HCT116 (cell line): ENCODE measurements at regions not wholly inside any gene's neighbourhood (a gene's known extent, or its start where the extent isn't known, plus 50 kb on each side); places are given as distances from the start of the nearest gene placed in this dataset.

ENCODE experiments used
- ATAC-seq: fragments of 200-7000 bp; cut with Tn5 transposase; 2 replicates; pipeline ENCODE4 v1.9.1; 2020; ENCODE audit warnings: mild to moderate bottlenecking, moderate library complexity
- BruUV-seq: library from RNA; stranded (reverse); fragments of 400-500 nt; replicated peaks from 2 replicates; lab custom pipeline; 2021; lab: Mats Ljungman, UMichigan
- CTCF ChIA-PET: fragments of 300-600 bp; sonication (Branson Sonifier 250); formaldehyde crosslinking; loops from one replicate; lab custom pipeline; 2021; ENCODE audit warnings: antibody characterized with exemption; lab: Charles Lee
- POLR2A ChIA-PET: fragments of 300-600, 350-600 bp; sonication (Branson Sonifier 250); formaldehyde crosslinking; loops from one replicate; lab custom pipeline; 2021; ENCODE audit warnings: antibody characterized with exemption; lab: Charles Lee
- RAD21 ChIA-PET, 2 experiments: fragments of 300-600 bp; sonication (Branson Sonifier 250); formaldehyde crosslinking; loops; one replicate each; lab custom pipeline; 2023; ENCODE audit warnings: low total read pairs in 2 of 2; ENCODE audit not compliant: uncharacterized antibody in 2 of 2, unreplicated experiment in 2 of 2, low non-redundant PET in 1 of 2; lab: Charles Lee
- DNase-seq: peaks from one replicate; pipeline ENCODE4 v3.0.0-alpha.2; 2010; ENCODE audit warnings: low read depth, low spot score
- H2AFZ ChIP-seq: fragments of 200-600 bp; shearing (Covaris generic), sonication (generic); 2 replicates; pipeline ENCODE4 v1.6.1; 2017; ENCODE audit warnings: low read depth, mixed run types, mixed read lengths, antibody characterized with exemption, low read length; ENCODE audit not compliant: poor library complexity, severe bottlenecking
- H3K27ac ChIP-seq: 2 replicates; pipeline ENCODE4 v1.5.1; 2012; ENCODE audit warnings: low read depth, low read length
- H3K27me3 ChIP-seq: fragments of 200-600 bp; sonication (generic); 2 replicates; pipeline ENCODE4 v1.6.1; 2016; ENCODE audit warnings: mixed run types, low read length, mixed read lengths; ENCODE audit not compliant: insufficient read depth
- H3K36me3 ChIP-seq, 2 experiments: fragments of 200-500 bp in 1 of 2; fragments of 200-600 bp in 1 of 2; sonication (Bioruptor generic) in 1 of 2; sonication (generic) in 1 of 2; 2 replicates each; pipeline versions ENCODE4 v1.5.1 to v1.6.1; 2014 to 2016; ENCODE audit warnings: low read length in 2 of 2, inconsistent platforms in 1 of 2, mixed read lengths in 1 of 2, mixed run types in 1 of 2; ENCODE audit not compliant: insufficient read depth in 2 of 2, control insufficient read depth in 1 of 2
- H3K4me1 ChIP-seq, 2 experiments: fragments of 200-600 bp in 1 of 2; sonication (generic) in 1 of 2; 2 replicates each; pipeline versions ENCODE4 v1.5.1 to v1.6.1; 2012 to 2017; ENCODE audit warnings: low read length in 2 of 2, inconsistent platforms in 1 of 2, mild to moderate bottlenecking in 1 of 2, mixed read lengths in 1 of 2, mixed run types in 1 of 2, moderate library complexity in 1 of 2; ENCODE audit not compliant: insufficient read depth in 2 of 2, control insufficient read depth in 1 of 2
- H3K4me2 ChIP-seq: fragments of 200-600 bp; sonication (generic); 2 replicates; pipeline ENCODE4 v1.6.1; 2017; ENCODE audit warnings: mixed run types, low read length, mixed read lengths
- H3K4me3 ChIP-seq, 2 experiments: fragments of 200-600 bp in 1 of 2; sonication (generic) in 1 of 2; replicated peaks in 1 of 2; 2 replicates each; pipeline ENCODE4 v1.5.1; 2011 to 2016; ENCODE audit warnings: low read length in 2 of 2, control low read depth in 1 of 2, low read depth in 1 of 2, mild to moderate bottlenecking in 1 of 2, mixed read lengths in 1 of 2, mixed run types in 1 of 2
- H3K79me2 ChIP-seq: fragments of 200-600 bp; sonication (generic); 2 replicates; pipeline ENCODE4 v1.6.1; 2017; ENCODE audit warnings: mild to moderate bottlenecking, mixed run types, low read length, moderate library complexity, mixed read lengths; ENCODE audit not compliant: insufficient read depth
- H3K9ac ChIP-seq: fragments of 200-600 bp; sonication (generic); 2 replicates; pipeline ENCODE4 v1.6.1; 2016; ENCODE audit warnings: low read length, mixed read lengths
- H3K9me2 ChIP-seq: fragments of 200-600 bp; sonication (generic), shearing (Covaris generic); 2 replicates; pipeline ENCODE4 v1.6.1; 2017; ENCODE audit warnings: mixed run types, mild to moderate bottlenecking, moderate library complexity; ENCODE audit not compliant: insufficient read depth
- H3K9me3 ChIP-seq, 2 experiments: fragments of 200-500 bp in 1 of 2; fragments of 200-600 bp in 1 of 2; sonication (Bioruptor generic) in 1 of 2; sonication (generic) in 1 of 2; 2 replicates each; pipeline ENCODE4 v1.6.1; 2014 to 2017; ENCODE audit warnings: low read length in 2 of 2, mixed read lengths in 2 of 2, inconsistent platforms in 1 of 2, low read depth in 1 of 2, mild to moderate bottlenecking in 1 of 2, mixed run types in 1 of 2, moderate library complexity in 1 of 2; ENCODE audit not compliant: control insufficient read depth in 1 of 2, insufficient read depth in 1 of 2
- H4K20me1 ChIP-seq: fragments of 200-600 bp; sonication (generic), shearing (Covaris generic); 2 replicates; pipeline ENCODE4 v1.6.1; 2017; ENCODE audit warnings: mixed run types, mild to moderate bottlenecking, moderate library complexity; ENCODE audit not compliant: insufficient read depth
- ATF3 ChIP-seq: IDR thresholded peaks from 2 replicates; pipeline ENCODE4 v1.6.1; 2012
- CEBPB ChIP-seq: IDR thresholded peaks from 2 replicates; pipeline ENCODE4 v1.6.1; 2012; ENCODE audit warnings: low read depth
- CTCF ChIP-seq, 3 experiments: fragments of 200-600 bp in 1 of 3; sonication (generic) in 1 of 3; IDR thresholded peaks in 2 of 3; conservative IDR thresholded peaks in 1 of 3; 2 replicates each; pipeline ENCODE4 v1.5.1; 2012 to 2017; ENCODE audit warnings: low read depth in 2 of 3, low read length in 2 of 3, antibody characterized with exemption in 1 of 3, borderline replicate concordance in 1 of 3, control low read depth in 1 of 3, mild to moderate bottlenecking in 1 of 3, mixed read lengths in 1 of 3, mixed run types in 1 of 3, moderate library complexity in 1 of 3; ENCODE audit not compliant: insufficient read depth in 1 of 3
- EGR1 ChIP-seq: IDR thresholded peaks from 2 replicates; pipeline ENCODE4 v1.6.1; 2012; ENCODE audit warnings: low read depth
- ELF1 ChIP-seq: IDR thresholded peaks from 2 replicates; pipeline ENCODE4 v1.6.1; 2012; ENCODE audit warnings: low read depth, borderline replicate concordance
- EZH2 ChIP-seq: fragments of 200-600 bp; sonication (generic); IDR thresholded peaks from 2 replicates; pipeline ENCODE4 v1.6.1; 2017; ENCODE audit warnings: antibody characterized with exemption, mixed run types
- EZH2phosphoT487 ChIP-seq: fragments of 200-600 bp; IDR thresholded peaks from 2 replicates; pipeline ENCODE4 v1.6.1; 2018; ENCODE audit warnings: antibody characterized with exemption, borderline replicate concordance
- FOSL1 ChIP-seq: IDR thresholded peaks from 2 replicates; pipeline ENCODE4 v1.6.1; 2012; ENCODE audit warnings: low read depth
- JUND ChIP-seq: IDR thresholded peaks from 2 replicates; pipeline ENCODE4 v1.6.1; 2012
- MAX ChIP-seq: IDR thresholded peaks from 2 replicates; pipeline ENCODE4 v1.6.1; 2012
- POLR2A ChIP-seq: IDR thresholded peaks from 2 replicates; pipeline ENCODE4 v1.7.0; 2011; ENCODE audit warnings: borderline replicate concordance; ENCODE audit not compliant: insufficient read depth, insufficient read length; ENCODE audit errors: extremely low read depth
- POLR2AphosphoS5 ChIP-seq: IDR thresholded peaks from 2 replicates; pipeline ENCODE4 v1.6.1; 2011; ENCODE audit warnings: mild to moderate bottlenecking, low read depth, low read length, moderate library complexity
- RAD21 ChIP-seq: IDR thresholded peaks from 2 replicates; pipeline ENCODE4 v1.6.1; 2012; ENCODE audit warnings: low read depth, mild to moderate bottlenecking
- REST ChIP-seq: IDR thresholded peaks from 2 replicates; pipeline ENCODE4 v1.6.1; 2012; ENCODE audit warnings: low read depth
- SIN3A ChIP-seq: IDR thresholded peaks from 2 replicates; pipeline ENCODE4 v1.6.1; 2012; ENCODE audit warnings: low read depth
- SP1 ChIP-seq: IDR thresholded peaks from 2 replicates; pipeline ENCODE4 v1.6.1; 2012; ENCODE audit warnings: low read depth
- SRF ChIP-seq: IDR thresholded peaks from 2 replicates; pipeline ENCODE4 v1.6.1; 2012; ENCODE audit warnings: low read depth
- ZFX ChIP-seq: fragments of 450-650 bp; IDR thresholded peaks from 2 replicates; pipeline ENCODE4 v1.6.1; 2017
- ZNF274 ChIP-seq: fragments of 200-500 bp; sonication (Bioruptor generic); IDR thresholded peaks from 2 replicates; pipeline ENCODE4 v1.6.1; 2014; ENCODE audit warnings: mild to moderate bottlenecking, low read depth, low read length, inconsistent platforms
- intact Hi-C: fragments of 100-400 bp; cut with micrococcal nuclease; formaldehyde crosslinking; loops from 2 replicates; pipeline ENCODE4 v1.10.0; 2022

GRCh38 chr16:63904182-63904581 is 1217.7 kb downstream of the CDH11 start:
- H3K9me3 ChIP-seq, result peaks cover 10 to 28% of the 10 kb centered on the region in 2 experiments; a peak in 2 of 4 replicates
- H4K20me1 ChIP-seq, result no peaks in the 10 kb centered on the region
- TF ChIP-seq SIN3A, result no peak
- TF ChIP-seq RAD21, result no peak
- no peak for TF ChIP-seq SRF
- no peak for TF ChIP-seq ATF3
- no peak for TF ChIP-seq JUND
- TF ChIP-seq EGR1, result no peak
- no peak for TF ChIP-seq ZFX
- no peak for TF ChIP-seq POLR2AphosphoS5
- TF ChIP-seq SP1, result no peak
- no peak for TF ChIP-seq ZNF274
- TF ChIP-seq EZH2, result no peak
- no peak for TF ChIP-seq EZH2phosphoT487
- TF ChIP-seq CEBPB, result no peak
- no peak for TF ChIP-seq CTCF (IDR thresholded peaks at IDR 0.05 in 2 of 3, conservative IDR thresholded peaks at IDR 0.05 in 1 of 3; ENCODE audit: borderline replicate concordance in 1 of 3, insufficient read depth in 1 of 3, low read depth in 2 of 3, low read length in 2 of 3)
- TF ChIP-seq MAX, result no peak
- TF ChIP-seq POLR2A, result no peak
- no peak for TF ChIP-seq REST
- TF ChIP-seq ELF1, result no peak
- TF ChIP-seq FOSL1, result no peak
- ChIA-PET POLR2A (no interaction called here), CTCF (no interaction called here), RAD21 (no interaction called here)
- H3K27ac ChIP-seq, result no peak overlapping the region
- H3K4me2 ChIP-seq, result no peak overlapping the region
- BruUV-seq, result no TSS peak
- H3K9me2 ChIP-seq, result no peaks in the 10 kb centered on the region
- no peaks in the 10 kb centered on the region for H3K36me3 ChIP-seq
- intact Hi-C loops, result no loop called here
- no peaks in the 10 kb centered on the region for H3K4me1 ChIP-seq
- H3K4me3 ChIP-seq, result no peak overlapping the region
- no peak for ATAC-seq
- no peaks in the 10 kb centered on the region for H3K27me3 ChIP-seq
- H3K79me2 ChIP-seq, result no peaks in the 10 kb centered on the region
- H2AFZ ChIP-seq, result no peak overlapping the region
- no peak for DNase-seq
- no peak overlapping the region for H3K9ac ChIP-seq
